ENCODE measurements at regions not wholly inside any gene's neighbourhood (a gene's known extent, or its start where the extent isn't known, plus 50 kb on each side); places are given as distances from the start of the nearest gene placed in this dataset.

DNA sequence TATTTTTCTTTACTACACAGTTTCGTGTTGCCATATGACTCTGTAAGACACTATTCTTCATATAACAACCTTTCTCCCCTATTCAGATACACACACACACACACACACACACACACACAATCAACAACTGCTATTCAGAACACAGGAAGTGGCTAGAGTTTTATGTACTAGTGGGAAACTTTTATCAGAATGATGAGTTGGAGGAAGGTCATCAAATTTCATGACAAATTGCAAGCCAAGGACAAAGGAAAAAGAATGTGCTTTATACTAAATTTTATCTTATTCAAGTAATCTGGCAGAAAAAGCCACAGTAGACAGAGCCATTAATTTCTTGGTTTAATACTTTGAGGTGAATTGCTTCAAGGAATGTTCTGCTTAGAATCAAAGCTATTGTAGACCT is 899.8 kb downstream of the ROBO2 start:
- Histone ChIP-seq H3K4me1 (ENCODE audit: control insufficient read depth, insufficient read depth, low read length) (no peaks in the 10 kb centered on the region), H3K27me3 (ENCODE audit: control insufficient read depth, insufficient read depth, low read length) (no peaks in the 10 kb centered on the region), H3K27ac (ENCODE audit: low read length) (no peak overlapping the region), H3K9me3 (replicated peaks; ENCODE audit: control insufficient read depth, low read depth, low read length) (no peaks in the 10 kb centered on the region), H3K4me3 (ENCODE audit: low read length) (no peak overlapping the region), H3K36me3 (ENCODE audit: control insufficient read depth, insufficient read depth, low read length) (no peaks in the 10 kb centered on the region)
- WGBS (ENCODE audit: insufficient coverage) = no CpG with 5 or more reads among the region's 1 CpG
- no peak for DNase-seq

DNA sequence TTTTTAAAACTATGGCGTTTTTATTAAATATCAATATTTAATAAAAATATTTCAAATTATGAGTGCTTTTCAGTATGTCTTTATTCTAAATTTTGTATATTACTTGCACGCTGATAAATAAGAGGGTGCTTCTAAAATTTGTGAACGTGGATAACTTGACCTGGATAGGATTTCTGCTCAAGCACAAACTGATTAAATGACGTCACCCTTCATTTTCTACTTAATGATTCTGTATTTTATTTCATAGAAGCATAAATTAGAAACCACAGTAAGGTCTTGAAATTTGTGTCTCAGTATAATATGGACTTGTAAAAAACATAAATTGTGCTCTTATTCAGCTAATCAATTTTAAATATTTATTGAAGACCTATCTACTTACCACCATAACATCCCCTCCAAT is 903.7 kb downstream of the ROBO2 start:
- no peak overlapping the region for H3K4me3 ChIP-seq (ENCODE audit: low read length)
- no peaks in the 10 kb centered on the region for H3K36me3 ChIP-seq (ENCODE audit: control insufficient read depth, insufficient read depth, low read length)
- H3K4me1 ChIP-seq (ENCODE audit: control insufficient read depth, insufficient read depth, low read length) = no peaks in the 10 kb centered on the region
- no peaks in the 10 kb centered on the region for H3K9me3 ChIP-seq (replicated peaks; ENCODE audit: control insufficient read depth, low read depth, low read length)
- DNase-seq = no peak
- no peaks in the 10 kb centered on the region for H3K27me3 ChIP-seq (ENCODE audit: control insufficient read depth, insufficient read depth, low read length)
- WGBS (ENCODE audit: insufficient coverage) = no CpG with 5 or more reads among the region's 4 CpGs
- no peak overlapping the region for H3K27ac ChIP-seq (ENCODE audit: low read length)

- Histone ChIP-seq H3K27me3 (ENCODE audit: control insufficient read depth, insufficient read depth, low read length) (no peaks in the 10 kb centered on the region), H3K36me3 (ENCODE audit: control insufficient read depth, insufficient read depth, low read length) (no peaks in the 10 kb centered on the region), H3K27ac (ENCODE audit: low read length) (no peak overlapping the region), H3K9me3 (replicated peaks; ENCODE audit: control insufficient read depth, low read depth, low read length) (no peaks in the 10 kb centered on the region), H3K4me3 (ENCODE audit: low read length) (no peak overlapping the region), H3K4me1 (ENCODE audit: control insufficient read depth, insufficient read depth, low read length) (no peaks in the 10 kb centered on the region)
- DNase-seq = no peak
- 50% methylated on average over 1 of the region's 3 CpGs for WGBS (ENCODE audit: insufficient coverage)
These were observed 905.4 kb downstream of the ROBO2 start for GRCh38 chr3:77945320-77945719.

GRCh38 chr3:77947671-77948070 is 907.8 kb downstream of the ROBO2 start:
- no peak overlapping the region for H3K4me3 ChIP-seq (ENCODE audit: low read length)
- DNase-seq = no peak
- no peaks in the 10 kb centered on the region for H3K9me3 ChIP-seq (replicated peaks; ENCODE audit: control insufficient read depth, low read depth, low read length)
- H3K27ac ChIP-seq (ENCODE audit: low read length) = no peak overlapping the region
- H3K27me3 ChIP-seq (ENCODE audit: control insufficient read depth, insufficient read depth, low read length) = no peaks in the 10 kb centered on the region
- no peaks in the 10 kb centered on the region for H3K36me3 ChIP-seq (ENCODE audit: control insufficient read depth, insufficient read depth, low read length)
- H3K4me1 ChIP-seq (ENCODE audit: control insufficient read depth, insufficient read depth, low read length) = no peaks in the 10 kb centered on the region

- 71% methylated on average over 1 of the region's 1 CpG for WGBS (ENCODE audit: insufficient coverage)
- Histone ChIP-seq H3K27me3 (ENCODE audit: control insufficient read depth, insufficient read depth, low read length) (no peaks in the 10 kb centered on the region), H3K36me3 (ENCODE audit: control insufficient read depth, insufficient read depth, low read length) (no peaks in the 10 kb centered on the region), H3K9me3 (replicated peaks; ENCODE audit: control insufficient read depth, low read depth, low read length) (no peaks in the 10 kb centered on the region), H3K4me3 (ENCODE audit: low read length) (no peak overlapping the region), H3K27ac (ENCODE audit: low read length) (no peak overlapping the region), H3K4me1 (ENCODE audit: control insufficient read depth, insufficient read depth, low read length) (no peaks in the 10 kb centered on the region)
- no peak for DNase-seq
These were observed 927.7 kb downstream of the ROBO2 start for GRCh38 chr3:77967621-77968020.

- Histone ChIP-seq H3K27me3 (ENCODE audit: control insufficient read depth, insufficient read depth, low read length) (no peaks in the 10 kb centered on the region), H3K4me1 (ENCODE audit: control insufficient read depth, insufficient read depth, low read length) (no peaks in the 10 kb centered on the region), H3K4me3 (ENCODE audit: low read length) (no peak overlapping the region), H3K27ac (ENCODE audit: low read length) (no peak overlapping the region), H3K36me3 (ENCODE audit: control insufficient read depth, insufficient read depth, low read length) (no peaks in the 10 kb centered on the region), H3K9me3 (replicated peaks; ENCODE audit: control insufficient read depth, low read depth, low read length) (no peaks in the 10 kb centered on the region)
- no peak for DNase-seq
These were observed 936.2 kb downstream of the ROBO2 start for GRCh38 chr3:77976079-77976478.

DNA sequence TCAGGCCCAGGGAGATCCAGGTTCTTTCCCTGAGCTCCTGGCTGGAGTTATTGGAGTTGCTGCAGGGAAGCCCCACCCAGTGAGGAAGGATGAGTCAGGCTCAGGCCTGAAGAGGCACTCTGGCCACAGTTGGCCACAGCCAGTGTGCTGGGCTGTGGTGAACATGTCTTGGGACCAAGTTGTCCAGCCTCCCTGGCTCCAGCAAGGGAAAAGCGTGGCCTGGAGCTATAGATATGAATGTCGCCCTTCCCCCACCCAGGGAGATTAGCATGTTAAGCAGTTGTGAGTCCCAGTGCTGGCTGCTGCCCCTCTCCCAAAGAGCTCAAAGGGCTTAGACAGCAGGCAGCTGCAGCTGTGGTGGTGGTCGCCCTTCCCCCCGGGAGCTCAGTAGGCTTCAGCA is 963.2 kb downstream of the ROBO2 start:
- no peaks in the 10 kb centered on the region for H3K36me3 ChIP-seq (ENCODE audit: control insufficient read depth, insufficient read depth, low read length)
- no peaks in the 10 kb centered on the region for H3K27me3 ChIP-seq (ENCODE audit: control insufficient read depth, insufficient read depth, low read length)
- DNase-seq = no peak
- H3K27ac ChIP-seq (ENCODE audit: low read length) = no peak overlapping the region
- WGBS (ENCODE audit: insufficient coverage) = 88% methylated on average over 4 of the region's 4 CpGs
- H3K4me3 ChIP-seq (ENCODE audit: low read length) = no peak overlapping the region
- peaks cover 9% of the 10 kb centered on the region for H3K9me3 ChIP-seq (replicated peaks; ENCODE audit: control insufficient read depth, low read depth, low read length)
- no peaks in the 10 kb centered on the region for H3K4me1 ChIP-seq (ENCODE audit: control insufficient read depth, insufficient read depth, low read length)

DNA sequence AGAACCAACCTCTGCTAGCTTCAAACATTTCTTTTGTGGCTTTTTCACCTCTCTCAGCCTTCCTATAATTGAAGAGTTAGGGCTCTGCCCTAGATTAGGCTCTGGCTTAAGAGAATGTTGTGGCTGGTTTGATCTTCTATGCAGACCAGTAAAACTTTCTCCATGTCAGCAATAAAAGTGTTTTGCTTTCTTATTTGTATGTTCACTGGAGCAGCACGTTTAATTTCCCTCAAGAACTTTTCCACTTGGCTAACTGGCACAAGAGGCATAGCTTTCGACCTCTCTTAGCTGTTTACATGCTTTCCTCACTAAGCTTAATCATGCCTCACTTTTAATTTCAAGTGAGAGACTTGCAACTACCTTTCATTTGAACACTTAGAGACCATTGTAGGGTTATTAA is 964.7 kb downstream of the ROBO2 start:
- 67% methylated on average over 2 of the region's 2 CpGs for WGBS (ENCODE audit: insufficient coverage)

GRCh38 chr3:78013653-78014052 is 973.8 kb downstream of the ROBO2 start:
- no peak for DNase-seq
- WGBS (ENCODE audit: insufficient coverage) = no CpG with 5 or more reads among the region's 1 CpG
- Histone ChIP-seq H3K4me1 (ENCODE audit: control insufficient read depth, insufficient read depth, low read length) (no peaks in the 10 kb centered on the region), H3K27ac (ENCODE audit: low read length) (no peak overlapping the region), H3K27me3 (ENCODE audit: control insufficient read depth, insufficient read depth, low read length) (no peaks in the 10 kb centered on the region), H3K4me3 (ENCODE audit: low read length) (no peak overlapping the region), H3K9me3 (replicated peaks; ENCODE audit: control insufficient read depth, low read depth, low read length) (no peaks in the 10 kb centered on the region), H3K36me3 (ENCODE audit: control insufficient read depth, insufficient read depth, low read length) (no peaks in the 10 kb centered on the region)

More for the DNA sequence above, 964.7 kb downstream of the ROBO2 start:
- no peaks in the 10 kb centered on the region for H3K4me1 ChIP-seq (ENCODE audit: control insufficient read depth, insufficient read depth, low read length)
- DNase-seq = no peak
- no peak overlapping the region for H3K4me3 ChIP-seq (ENCODE audit: low read length)
- peaks cover 9% of the 10 kb centered on the region for H3K9me3 ChIP-seq (replicated peaks; ENCODE audit: control insufficient read depth, low read depth, low read length)
- H3K36me3 ChIP-seq (ENCODE audit: control insufficient read depth, insufficient read depth, low read length) = no peaks in the 10 kb centered on the region
- no peaks in the 10 kb centered on the region for H3K27me3 ChIP-seq (ENCODE audit: control insufficient read depth, insufficient read depth, low read length)
- H3K27ac ChIP-seq (ENCODE audit: low read length) = no peak overlapping the region

DNA sequence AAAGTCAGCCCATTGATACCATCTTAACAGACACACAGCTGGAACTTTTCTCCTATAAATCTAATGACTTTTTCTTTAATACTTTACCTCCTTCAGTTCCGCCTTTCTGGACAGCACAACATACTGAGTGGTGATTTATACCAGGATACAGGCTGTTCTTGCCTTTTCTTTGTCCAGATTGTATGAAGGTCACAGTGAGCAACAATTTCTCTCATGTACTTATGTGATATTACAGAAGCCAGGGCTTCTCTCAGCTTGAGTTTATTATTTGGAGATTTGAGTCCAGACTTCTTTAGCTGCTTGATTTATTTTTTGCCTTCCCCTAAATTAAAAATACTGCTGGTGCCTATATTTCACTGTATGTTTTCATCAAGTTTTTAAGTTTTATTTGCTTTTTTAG is 976.0 kb downstream of the ROBO2 start:
- DNase-seq = peak; percentile 9
- H3K4me1 ChIP-seq (ENCODE audit: control insufficient read depth, insufficient read depth, low read length) = no peaks in the 10 kb centered on the region
- H3K27me3 ChIP-seq (ENCODE audit: control insufficient read depth, insufficient read depth, low read length) = no peaks in the 10 kb centered on the region
- H3K9me3 ChIP-seq (replicated peaks; ENCODE audit: control insufficient read depth, low read depth, low read length) = no peaks in the 10 kb centered on the region
- H3K36me3 ChIP-seq (ENCODE audit: control insufficient read depth, insufficient read depth, low read length) = no peaks in the 10 kb centered on the region
- H3K27ac ChIP-seq (ENCODE audit: low read length) = no peak overlapping the region
- WGBS (ENCODE audit: insufficient coverage) = no CpG with 5 or more reads among the region's 1 CpG
- H3K4me3 ChIP-seq (ENCODE audit: low read length) = no peak overlapping the region

GRCh38 chr3:78021710-78022109 is 981.8 kb downstream of the ROBO2 start:
- Histone ChIP-seq H3K9me3 (replicated peaks; ENCODE audit: control insufficient read depth, low read depth, low read length) (no peaks in the 10 kb centered on the region), H3K27ac (ENCODE audit: low read length) (no peak overlapping the region), H3K4me3 (ENCODE audit: low read length) (no peak overlapping the region), H3K4me1 (ENCODE audit: control insufficient read depth, insufficient read depth, low read length) (no peaks in the 10 kb centered on the region), H3K27me3 (ENCODE audit: control insufficient read depth, insufficient read depth, low read length) (no peaks in the 10 kb centered on the region), H3K36me3 (ENCODE audit: control insufficient read depth, insufficient read depth, low read length) (no peaks in the 10 kb centered on the region)
- no peak for DNase-seq
- no CpG with 5 or more reads among the region's 3 CpGs for WGBS (ENCODE audit: insufficient coverage)

Measured in muscle of leg (tissue), 3 donors.